ENCODE measurements at regions not wholly inside any gene's neighbourhood (a gene's known extent, or its start where the extent isn't known, plus 50 kb on each side); places are given as distances from the start of the nearest gene placed in this dataset.

GRCh38 chr6:125354649-125355048 lies 52.9 kb upstream of the HDDC2 start:
- Histone ChIP-seq H3K4me3 (ENCODE audit: low read length in 2 of 2) (no peak overlapping the region), H3K27ac (ENCODE audit: low read depth in 1 of 2, low read length in 2 of 2) (no peak overlapping the region), H3K36me3 (ENCODE audit: control insufficient read depth in 1 of 2, insufficient read depth in 2 of 2, low read length in 1 of 2) (no peaks in the 10 kb centered on the region), H3K4me1 (ENCODE audit: control insufficient read depth in 1 of 2, insufficient read depth in 2 of 2, low read length in 2 of 2) (no peaks in the 10 kb centered on the region), H3K9me3 (ENCODE audit: control insufficient read depth, low read length) (no peaks in the 10 kb centered on the region), H3K27me3 (ENCODE audit: control insufficient read depth in 1 of 2, insufficient read depth in 2 of 2, low read length in 1 of 2) (no peaks in the 10 kb centered on the region)
- intact Hi-C loops (cut with DNase I): no loop called here
- ATAC-seq (ENCODE audit: low FRiP score) (no peak), DNase-seq (no peak)
- 93% methylated on average over 3 of the region's 3 CpGs for WGBS, 2 donors

GRCh38 chr6:125356884-125357283 lies 55.1 kb upstream of the HDDC2 start:
- H3K4me3 ChIP-seq (ENCODE audit: low read length in 2 of 2): no peak overlapping the region
- no peak for DNase-seq
- H3K9me3 ChIP-seq (ENCODE audit: control insufficient read depth, low read length): no peaks in the 10 kb centered on the region
- H3K27me3 ChIP-seq (ENCODE audit: control insufficient read depth in 1 of 2, insufficient read depth in 2 of 2, low read length in 1 of 2): no peaks in the 10 kb centered on the region
- intact Hi-C loops (cut with DNase I): no loop called here
- H3K4me1 ChIP-seq (ENCODE audit: control insufficient read depth in 1 of 2, insufficient read depth in 2 of 2, low read length in 2 of 2): no peaks in the 10 kb centered on the region
- H3K36me3 ChIP-seq (ENCODE audit: control insufficient read depth in 1 of 2, insufficient read depth in 2 of 2, low read length in 1 of 2): no peaks in the 10 kb centered on the region
- H3K27ac ChIP-seq (ENCODE audit: low read depth in 1 of 2, low read length in 2 of 2): no peak overlapping the region
- 69 to 75% methylated on average over 5 of the region's 5 CpGs for WGBS, 2 donors
- peak; percentile 45 for ATAC-seq (ENCODE audit: low FRiP score)

- Histone ChIP-seq H3K4me3 (ENCODE audit: low read length in 2 of 2) (no peak overlapping the region), H3K27ac (ENCODE audit: low read depth in 1 of 2, low read length in 2 of 2) (no peak overlapping the region), H3K36me3 (ENCODE audit: control insufficient read depth in 1 of 2, insufficient read depth in 2 of 2, low read length in 1 of 2) (no peaks in the 10 kb centered on the region), H3K4me1 (ENCODE audit: control insufficient read depth in 1 of 2, insufficient read depth in 2 of 2, low read length in 2 of 2) (no peaks in the 10 kb centered on the region), H3K27me3 (ENCODE audit: control insufficient read depth in 1 of 2, insufficient read depth in 2 of 2, low read length in 1 of 2) (no peaks in the 10 kb centered on the region), H3K9me3 (ENCODE audit: control insufficient read depth, low read length) (no peaks in the 10 kb centered on the region)
- WGBS, 2 donors: 59 to 63% methylated on average over 8 of the region's 8 CpGs
- intact Hi-C loops (cut with DNase I): no loop called here
- ATAC-seq (ENCODE audit: low FRiP score) (no peak), DNase-seq (no peak)
Measured at GRCh38 chr6:125357515-125358256, 55.9 kb upstream of the HDDC2 start.

GRCh38 chr6:125358898-125359297 lies 57.1 kb upstream of the HDDC2 start:
- intact Hi-C loops (cut with DNase I): no loop called here
- DNase-seq: no peak
- ATAC-seq (ENCODE audit: low FRiP score): no peak
- Histone ChIP-seq H3K4me3 (ENCODE audit: low read length in 2 of 2) (no peak overlapping the region), H3K27ac (ENCODE audit: low read depth in 1 of 2, low read length in 2 of 2) (no peak overlapping the region), H3K4me1 (ENCODE audit: control insufficient read depth in 1 of 2, insufficient read depth in 2 of 2, low read length in 2 of 2) (no peaks in the 10 kb centered on the region), H3K36me3 (ENCODE audit: control insufficient read depth in 1 of 2, insufficient read depth in 2 of 2, low read length in 1 of 2) (no peaks in the 10 kb centered on the region), H3K27me3 (ENCODE audit: control insufficient read depth in 1 of 2, insufficient read depth in 2 of 2, low read length in 1 of 2) (no peaks in the 10 kb centered on the region), H3K9me3 (ENCODE audit: control insufficient read depth, low read length) (no peaks in the 10 kb centered on the region)
- WGBS, 2 donors: 95 to 96% methylated on average over 3 of the region's 3 CpGs

- Histone ChIP-seq H3K27ac (ENCODE audit: low read depth in 1 of 2, low read length in 2 of 2) (no peak overlapping the region), H3K27me3 (ENCODE audit: control insufficient read depth in 1 of 2, insufficient read depth in 2 of 2, low read length in 1 of 2) (no peaks in the 10 kb centered on the region), H3K36me3 (ENCODE audit: control insufficient read depth in 1 of 2, insufficient read depth in 2 of 2, low read length in 1 of 2) (peaks cover 0 to 2% of the 10 kb centered on the region in 2 donors), H3K4me3 (ENCODE audit: low read length in 2 of 2) (no peak overlapping the region), H3K4me1 (ENCODE audit: control insufficient read depth in 1 of 2, insufficient read depth in 2 of 2, low read length in 2 of 2) (peaks cover 3 to 8% of the 10 kb centered on the region in 2 donors), H3K9me3 (ENCODE audit: control insufficient read depth, low read length) (no peaks in the 10 kb centered on the region)
- intact Hi-C loops (cut with DNase I): loop anchor here in 1 of 2 donors (5.0 kb wide), 1 partner anchor 385 kb away; the partner anchor contains the start of gene HEY2
- DNase-seq: no peak
- WGBS, 2 donors: 57 to 77% methylated on average over 2 of the region's 2 CpGs
- ATAC-seq (ENCODE audit: low FRiP score): no peak
Measured at GRCh38 chr6:125361868-125362267, 60.1 kb upstream of the HDDC2 start.

- H3K27ac ChIP-seq (ENCODE audit: low read depth in 1 of 2, low read length in 2 of 2): peak overlapping the region; percentile 37 to 88
- peaks cover 0 to 2% of the 10 kb centered on the region in 2 donors for H3K36me3 ChIP-seq (ENCODE audit: control insufficient read depth in 1 of 2, insufficient read depth in 2 of 2, low read length in 1 of 2)
- intact Hi-C loops (cut with DNase I): loop anchor here in 1 of 2 donors (5.0 kb wide), 1 partner anchor 384 kb away; the partner anchor contains the start of gene HEY2
- ATAC-seq (ENCODE audit: low FRiP score) (peak; percentile 85), DNase-seq (peak; percentile 77 to 87)
- 0% methylated on average over 44 of the region's 44 CpGs for WGBS, 2 donors
- H3K9me3 ChIP-seq (ENCODE audit: control insufficient read depth, low read length): no peaks in the 10 kb centered on the region
- H3K27me3 ChIP-seq (ENCODE audit: control insufficient read depth in 1 of 2, insufficient read depth in 2 of 2, low read length in 1 of 2): no peaks in the 10 kb centered on the region
- peak overlapping the region; percentile 28 to 44 for H3K4me3 ChIP-seq (ENCODE audit: low read length in 2 of 2)
- H3K4me1 ChIP-seq (ENCODE audit: control insufficient read depth in 1 of 2, insufficient read depth in 2 of 2, low read length in 2 of 2): peaks cover 3 to 8% of the 10 kb centered on the region in 2 donors
Measured at GRCh38 chr6:125363039-125363823, 61.5 kb upstream of the HDDC2 start.

- Histone ChIP-seq H3K9me3 (ENCODE audit: control insufficient read depth, low read length) (no peaks in the 10 kb centered on the region), H3K36me3 (ENCODE audit: control insufficient read depth in 1 of 2, insufficient read depth in 2 of 2, low read length in 1 of 2) (peaks cover 0 to 2% of the 10 kb centered on the region in 2 donors), H3K27ac (ENCODE audit: low read depth in 1 of 2, low read length in 2 of 2) (peak overlapping the region; percentile 37 to 88), H3K4me1 (ENCODE audit: control insufficient read depth in 1 of 2, insufficient read depth in 2 of 2, low read length in 2 of 2) (peaks cover 3 to 8% of the 10 kb centered on the region in 2 donors), H3K4me3 (ENCODE audit: low read length in 2 of 2) (peak overlapping the region; percentile 28 to 44), H3K27me3 (ENCODE audit: control insufficient read depth in 1 of 2, insufficient read depth in 2 of 2, low read length in 1 of 2) (no peaks in the 10 kb centered on the region)
- ATAC-seq (ENCODE audit: low FRiP score): no peak
- no peak for DNase-seq
- intact Hi-C loops (cut with DNase I): loop anchor here in 1 of 2 donors (5.0 kb wide), 1 partner anchor 384 kb away; the partner anchor contains the start of gene HEY2
- WGBS, 2 donors: 15 to 16% methylated on average over 9 of the region's 9 CpGs
Measured at GRCh38 chr6:125363824-125364165, 62.0 kb upstream of the HDDC2 start.

GRCh38 chr6:125365230-125365629 lies 63.5 kb upstream of the HDDC2 start:
- Histone ChIP-seq H3K9me3 (ENCODE audit: control insufficient read depth, low read length) (no peaks in the 10 kb centered on the region), H3K4me1 (ENCODE audit: control insufficient read depth in 1 of 2, insufficient read depth in 2 of 2, low read length in 2 of 2) (peaks cover 3 to 8% of the 10 kb centered on the region in 2 donors), H3K4me3 (ENCODE audit: low read length in 2 of 2) (no peak overlapping the region), H3K27me3 (ENCODE audit: control insufficient read depth in 1 of 2, insufficient read depth in 2 of 2, low read length in 1 of 2) (no peaks in the 10 kb centered on the region), H3K36me3 (ENCODE audit: control insufficient read depth in 1 of 2, insufficient read depth in 2 of 2, low read length in 1 of 2) (peaks cover 0 to 2% of the 10 kb centered on the region in 2 donors), H3K27ac (ENCODE audit: low read depth in 1 of 2, low read length in 2 of 2) (no peak overlapping the region)
- ATAC-seq (ENCODE audit: low FRiP score) (no peak), DNase-seq (no peak)
- 7 to 8% methylated on average over 5 of the region's 5 CpGs for WGBS, 2 donors
- intact Hi-C loops (cut with DNase I): loop anchor here in 1 of 2 donors (5.0 kb wide), 1 partner anchor 62 kb away; no protein-coding TSS in a partner anchor
